T-helper 2 cell (primary cell): ENCODE measurements at regions not wholly inside any gene's neighbourhood (a gene's known extent, or its start where the extent isn't known, plus 50 kb on each side); places are given as distances from the start of the nearest gene placed in this dataset.

Source experiments
- DNase-seq, 5 experiments: peaks; one replicate each; pipeline versions ENCODE4 v3.0.0 to v3.0.0-alpha.2; 2012 to 2022

DNA sequence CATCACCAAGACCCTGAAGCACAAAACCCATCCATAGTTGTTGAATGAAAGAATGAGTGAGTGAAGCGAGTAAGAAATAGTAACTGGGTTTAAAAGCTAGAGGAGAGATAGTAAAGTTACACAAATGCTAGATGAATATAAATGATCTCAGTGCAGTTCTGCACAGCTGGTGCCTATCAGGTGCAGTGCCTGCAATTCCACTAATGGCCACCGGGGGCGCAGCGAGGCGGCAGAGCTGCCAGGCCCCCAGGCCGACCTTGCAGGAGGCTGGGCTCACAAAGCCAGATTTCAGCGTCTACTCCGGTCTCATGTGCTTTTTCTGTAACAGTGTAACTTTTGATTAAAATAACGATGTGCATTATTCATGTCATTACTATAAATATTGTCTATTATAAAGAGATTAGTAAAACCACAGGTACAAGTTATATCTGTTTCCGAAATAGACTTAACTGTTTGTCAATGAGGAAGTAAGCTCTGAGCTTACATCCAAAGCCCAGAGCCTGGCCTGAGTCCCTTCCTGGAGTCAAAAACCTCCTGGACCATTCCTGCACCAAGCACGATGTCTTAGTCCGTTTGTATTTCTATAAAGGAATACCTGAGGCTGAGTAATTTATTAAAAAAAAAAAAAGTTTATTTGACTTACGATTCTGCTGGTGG is 477.6 kb downstream of the NPHP4 start:
- peak; percentile 10 to 54 (median 51) for DNase-seq

DNA sequence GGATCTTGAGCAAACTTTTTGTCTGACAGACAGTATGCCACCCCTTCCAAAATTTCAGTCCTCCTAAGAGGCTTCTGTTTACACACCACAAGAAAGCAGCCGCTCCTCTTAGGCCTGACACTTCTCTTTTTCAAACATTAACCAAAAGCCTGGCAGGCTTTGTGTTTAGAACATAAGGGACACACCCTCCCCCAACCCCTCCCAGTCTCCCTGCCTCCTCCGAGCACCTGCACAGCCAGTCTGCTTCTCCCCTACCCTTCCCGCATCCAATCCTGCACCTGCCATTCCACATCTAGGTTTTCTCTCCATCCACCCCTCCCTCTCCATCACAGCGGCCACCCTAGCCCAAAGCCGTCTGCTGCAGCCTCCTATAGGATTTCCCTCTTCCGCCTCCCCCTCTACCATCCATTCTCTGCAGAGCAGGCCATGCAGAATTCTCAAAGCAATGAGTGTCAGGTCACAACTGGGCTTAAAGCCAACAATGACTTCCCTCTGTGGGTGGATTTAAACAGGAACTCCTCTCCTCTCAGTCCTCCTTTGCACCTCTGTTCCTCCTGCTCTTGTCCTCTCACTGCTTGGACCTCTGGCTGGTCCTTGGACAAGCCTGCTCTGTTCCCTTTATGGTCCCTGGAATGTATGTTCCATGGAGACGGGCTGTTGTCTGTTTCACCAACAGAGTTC is 478.2 kb downstream of the NPHP4 start:
- no peak for DNase-seq

DNA sequence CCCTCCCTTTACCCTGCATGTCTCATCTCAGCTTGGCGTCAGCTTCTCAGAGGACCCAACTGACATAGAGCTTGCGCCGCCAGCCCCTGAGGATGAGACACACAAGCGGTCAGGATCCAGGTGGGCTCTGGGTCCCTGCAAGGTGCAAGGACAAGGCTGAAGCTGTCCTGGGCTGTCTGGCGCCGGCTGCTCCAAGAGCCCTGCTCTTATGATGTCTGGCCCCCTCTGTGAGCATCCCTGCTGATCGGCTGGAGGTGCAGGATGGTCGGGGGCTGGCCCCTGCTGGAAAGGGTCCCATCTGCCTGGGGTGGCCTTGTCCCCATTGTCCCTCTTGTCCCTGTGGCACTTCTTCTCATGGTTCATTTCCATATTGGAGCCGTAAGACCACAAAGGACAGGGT is 479.0 kb downstream of the NPHP4 start:
- DNase-seq = no peak

DNA sequence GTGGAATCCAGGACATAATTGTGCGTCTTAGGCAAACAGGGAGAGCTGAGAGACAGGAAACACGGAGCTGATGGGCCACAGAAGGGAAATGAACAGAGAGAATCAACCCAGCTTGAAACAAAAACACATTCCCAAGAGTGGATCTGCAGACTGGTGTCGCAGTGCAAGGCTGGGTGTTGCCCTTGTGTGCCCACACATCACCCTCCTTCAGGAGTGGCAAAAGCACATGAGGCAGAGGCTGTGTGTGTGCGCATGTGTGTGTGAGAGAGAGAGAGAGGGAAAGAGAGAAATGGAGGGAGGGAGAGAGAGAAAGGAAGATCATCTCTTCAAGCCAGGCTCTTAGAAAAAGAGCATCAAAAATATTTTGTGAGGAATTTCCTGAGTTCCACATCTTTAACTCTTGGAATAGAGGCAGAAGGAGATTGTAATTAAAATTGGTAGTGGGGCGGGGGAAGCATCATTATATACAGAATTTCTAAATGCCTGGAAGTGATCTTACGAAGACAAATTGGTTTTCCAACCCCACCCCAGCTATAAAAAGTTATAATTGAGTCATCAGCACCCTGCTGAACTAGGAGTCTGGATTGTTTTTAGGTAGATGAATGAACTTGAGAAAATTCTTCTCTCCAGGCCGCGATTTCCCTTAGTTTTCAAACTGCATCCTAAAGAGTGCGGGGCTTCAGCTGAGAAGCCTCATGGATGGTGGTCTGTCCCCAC is 480.7 kb downstream of the NPHP4 start:
- no peak for DNase-seq

DNA sequence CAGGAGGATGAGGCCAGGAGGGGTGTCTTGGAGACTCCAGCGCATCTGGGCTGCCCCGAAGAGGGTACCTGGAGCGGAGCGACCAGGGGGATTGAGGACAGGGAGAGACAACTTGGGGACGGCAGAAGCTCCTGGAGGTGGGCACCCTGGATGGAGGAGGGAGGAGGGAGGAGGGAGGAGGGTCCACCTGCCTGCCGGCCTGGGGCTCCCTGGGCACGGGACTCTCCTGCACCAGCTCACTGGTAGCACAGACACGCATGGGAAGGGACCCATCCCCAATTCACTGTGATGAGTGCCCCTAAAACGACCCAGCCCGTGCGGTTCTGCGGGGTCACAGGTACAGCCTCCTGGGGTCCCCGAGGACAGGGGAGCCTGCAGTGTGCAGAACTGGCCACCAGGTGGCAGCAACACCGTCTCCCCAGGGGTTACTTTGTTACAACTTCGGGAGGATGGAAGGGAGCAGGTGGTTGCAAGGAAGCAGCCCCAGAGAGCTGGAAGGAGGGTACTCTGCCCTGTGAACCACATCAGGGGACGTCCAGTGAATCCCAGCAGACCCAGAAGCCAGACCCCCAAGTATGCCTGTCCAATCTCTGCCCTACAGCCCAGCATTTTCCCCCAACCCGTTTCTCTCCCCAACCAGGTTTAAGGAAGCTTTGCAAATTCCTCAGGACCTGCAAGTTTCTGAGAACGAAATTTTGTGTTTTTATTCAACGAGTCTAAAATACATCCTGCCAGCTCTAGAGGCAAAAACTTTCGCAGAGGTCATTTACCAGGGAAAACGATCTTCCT is 482.4 kb downstream of the NPHP4 start:
- peak; percentile 20 to 63 (median 53) for DNase-seq

DNA sequence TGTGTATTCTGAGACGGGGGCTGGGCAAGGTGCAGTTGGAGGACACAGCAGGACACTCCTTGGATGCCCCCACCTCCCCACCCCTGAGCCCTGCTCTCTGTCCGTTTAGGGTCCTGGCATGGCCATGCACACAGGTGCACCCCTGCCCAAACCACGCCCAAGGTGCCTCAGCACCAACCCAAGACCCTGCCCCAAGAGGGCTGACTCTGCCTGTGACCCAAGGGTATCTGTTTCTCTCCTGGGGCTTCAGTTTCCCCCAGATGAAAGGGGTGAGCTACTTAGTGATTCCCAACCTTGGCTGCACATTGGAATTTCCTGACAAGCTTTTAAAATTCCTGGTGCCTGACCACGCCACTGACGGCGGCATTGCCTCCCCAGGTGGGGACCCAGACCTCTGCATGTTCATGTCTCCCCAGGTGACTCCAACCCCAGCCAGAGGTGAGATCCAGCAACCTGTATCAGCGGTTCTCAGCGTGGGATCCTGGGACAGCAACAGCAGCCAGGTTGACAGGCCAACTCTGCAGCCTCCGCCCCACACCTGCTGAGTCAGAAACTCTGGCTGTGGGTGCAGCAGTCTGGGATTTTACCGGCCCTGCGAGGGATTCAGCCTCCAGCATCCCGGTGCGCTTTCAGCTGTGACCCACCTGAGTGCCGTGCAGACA is 483.4 kb downstream of the NPHP4 start:
- no peak for DNase-seq

DNA sequence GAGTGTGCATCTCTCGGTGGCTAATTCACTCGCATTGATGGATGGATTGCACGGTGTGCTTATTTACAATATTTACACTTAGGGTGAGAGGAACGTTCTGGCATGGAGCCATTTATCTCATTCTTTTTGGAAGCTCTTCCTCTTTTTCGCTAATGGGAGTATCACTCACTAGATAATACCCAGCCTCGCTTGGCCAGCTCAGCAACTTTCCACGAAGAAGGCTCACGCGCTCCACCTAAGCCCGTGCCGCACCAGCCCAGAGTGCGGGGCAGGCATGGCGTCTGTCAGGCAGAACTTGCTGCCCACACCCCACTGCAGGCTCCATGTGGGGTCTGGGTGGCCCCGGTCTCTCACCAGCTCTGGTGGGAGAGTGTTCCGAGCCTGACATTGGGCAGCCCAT is 484.9 kb downstream of the NPHP4 start:
- DNase-seq = no peak

DNA sequence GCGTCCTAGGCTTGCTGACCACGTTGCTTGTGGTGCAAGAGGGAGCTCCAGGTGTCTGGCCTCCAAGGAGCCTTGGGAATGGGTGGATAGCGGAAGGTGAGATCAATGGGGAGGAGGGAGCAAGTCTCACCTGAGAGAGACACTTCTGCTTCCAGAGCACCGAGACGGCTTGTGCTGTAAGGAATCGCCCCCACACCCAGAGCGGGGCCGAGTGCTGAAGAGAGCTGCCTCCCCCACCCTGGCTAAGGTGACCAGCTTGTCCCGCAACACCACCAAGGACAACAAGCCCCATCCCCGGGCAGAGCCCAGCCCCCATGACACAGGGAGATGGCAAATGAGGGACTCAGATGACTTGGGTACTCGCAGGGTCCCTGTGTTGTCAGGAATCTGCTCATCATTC is 485.6 kb downstream of the NPHP4 start:
- no peak for DNase-seq

DNA sequence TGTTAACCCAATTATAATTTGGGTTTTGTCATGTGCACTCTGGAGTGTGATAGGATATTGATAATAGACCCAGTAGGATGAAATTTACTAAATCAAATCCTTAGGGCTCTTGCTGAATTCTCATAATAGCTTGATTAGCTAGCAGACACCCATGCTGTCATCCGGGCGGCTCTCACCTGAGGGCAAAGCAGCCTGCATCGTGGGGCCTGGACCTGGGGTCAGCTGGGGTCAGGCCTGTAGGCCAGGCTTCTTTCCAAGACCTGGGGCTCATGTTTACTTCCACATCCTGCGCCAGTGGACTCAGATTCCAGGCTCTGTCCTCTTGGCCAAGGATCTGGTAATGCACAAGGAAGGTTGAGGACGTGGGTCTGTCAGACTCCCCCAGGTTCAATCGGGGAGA is 486.3 kb downstream of the NPHP4 start:
- no peak for DNase-seq

DNA sequence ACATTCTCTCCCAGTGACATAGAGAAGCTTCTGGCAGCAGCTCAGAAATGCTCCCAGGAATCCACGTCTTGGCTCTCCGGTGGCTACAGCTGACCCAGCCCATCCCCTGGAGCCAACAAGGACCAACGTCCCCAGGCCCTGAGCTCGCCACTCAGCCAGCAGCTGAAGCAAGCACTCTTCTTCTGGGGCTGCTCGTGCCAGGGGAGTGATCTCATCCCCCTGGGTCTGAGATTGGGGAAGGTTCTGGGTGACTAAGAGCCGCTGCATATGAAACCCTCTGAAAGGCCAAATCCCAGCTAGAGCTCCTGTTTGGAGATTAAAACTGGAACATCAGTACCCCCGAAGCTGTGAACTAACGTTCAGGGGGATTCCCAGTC is 487.9 kb downstream of the NPHP4 start:
- no peak for DNase-seq

DNA sequence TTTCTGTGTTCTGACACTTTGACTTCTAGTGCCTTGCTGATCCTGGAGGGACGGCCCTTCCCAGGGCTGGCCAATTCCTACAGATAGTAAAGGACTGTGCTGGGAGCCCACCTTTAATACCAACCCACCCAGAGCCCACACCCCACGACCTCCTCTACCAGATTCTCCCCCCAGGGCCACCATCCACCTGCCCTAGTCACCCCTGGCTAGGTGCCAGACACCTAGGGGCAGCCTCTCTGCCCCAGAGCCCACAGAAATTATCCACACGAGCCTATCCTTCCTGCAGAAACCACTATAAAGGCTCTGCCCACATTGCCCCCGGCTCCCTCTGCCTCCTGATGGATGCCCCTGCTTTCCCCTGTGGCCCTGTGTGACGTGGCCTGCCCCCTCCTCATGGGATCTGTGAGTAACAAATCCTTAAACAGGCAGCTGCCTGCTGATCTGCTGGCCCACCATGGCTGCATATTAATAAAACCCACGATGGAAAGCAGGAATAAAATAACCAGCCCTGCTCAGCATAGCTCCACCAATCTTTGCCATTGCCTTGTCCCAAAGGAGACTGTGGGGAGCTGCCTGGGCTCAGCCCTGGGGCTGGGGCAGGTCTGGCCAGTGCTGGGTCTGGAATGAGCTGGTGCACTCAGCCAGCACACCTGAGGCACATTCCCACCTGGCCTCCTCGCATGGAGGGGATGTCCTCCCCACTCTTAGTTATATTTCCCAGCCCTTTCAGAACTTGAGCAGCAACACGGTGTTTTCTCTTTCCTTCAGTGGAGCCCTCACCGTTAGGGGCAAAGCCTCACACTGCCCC is 488.5 kb downstream of the NPHP4 start:
- no peak for DNase-seq

DNA sequence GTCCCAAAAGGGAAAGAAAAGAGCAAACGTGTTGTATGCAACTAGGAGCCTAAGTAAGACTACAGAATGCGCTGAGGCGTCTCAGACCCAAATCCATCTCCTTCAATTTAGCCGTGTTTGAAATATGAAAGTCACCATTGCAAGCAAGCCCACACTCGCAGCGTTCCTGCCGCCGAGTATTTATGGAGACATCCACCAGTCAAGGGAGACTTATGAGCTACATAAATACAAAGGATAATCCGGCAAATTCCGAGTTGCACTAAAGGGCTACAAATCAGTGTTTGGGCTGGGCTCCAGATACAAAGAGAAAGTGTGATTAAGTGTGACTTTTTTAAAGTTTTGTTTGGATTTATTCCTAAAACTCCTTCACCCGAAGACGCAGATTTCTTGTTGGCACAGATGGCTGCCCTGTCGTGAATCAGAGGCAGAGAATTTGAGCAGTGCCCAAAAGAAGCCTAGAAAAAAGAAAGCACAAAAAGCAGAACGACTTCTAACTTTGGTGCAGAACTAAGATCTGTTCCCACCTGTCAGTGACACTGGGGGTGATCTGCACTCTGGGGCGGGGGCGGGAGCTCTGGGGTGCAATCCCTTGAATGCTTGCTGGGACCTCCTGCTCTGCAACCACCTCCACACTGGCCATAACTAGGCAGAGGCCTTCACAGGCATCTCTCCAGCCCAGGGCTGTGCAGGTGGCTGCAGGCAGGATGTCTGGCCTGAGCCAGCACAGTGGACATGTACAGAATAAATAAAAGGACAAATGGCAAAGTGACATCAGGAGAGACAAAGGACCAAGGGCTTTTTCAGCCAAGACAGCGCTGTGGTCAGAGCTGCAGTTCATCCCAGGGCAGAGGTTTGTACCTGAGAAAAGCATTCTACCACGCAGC is 489.7 kb downstream of the NPHP4 start:
- no peak for DNase-seq

DNA sequence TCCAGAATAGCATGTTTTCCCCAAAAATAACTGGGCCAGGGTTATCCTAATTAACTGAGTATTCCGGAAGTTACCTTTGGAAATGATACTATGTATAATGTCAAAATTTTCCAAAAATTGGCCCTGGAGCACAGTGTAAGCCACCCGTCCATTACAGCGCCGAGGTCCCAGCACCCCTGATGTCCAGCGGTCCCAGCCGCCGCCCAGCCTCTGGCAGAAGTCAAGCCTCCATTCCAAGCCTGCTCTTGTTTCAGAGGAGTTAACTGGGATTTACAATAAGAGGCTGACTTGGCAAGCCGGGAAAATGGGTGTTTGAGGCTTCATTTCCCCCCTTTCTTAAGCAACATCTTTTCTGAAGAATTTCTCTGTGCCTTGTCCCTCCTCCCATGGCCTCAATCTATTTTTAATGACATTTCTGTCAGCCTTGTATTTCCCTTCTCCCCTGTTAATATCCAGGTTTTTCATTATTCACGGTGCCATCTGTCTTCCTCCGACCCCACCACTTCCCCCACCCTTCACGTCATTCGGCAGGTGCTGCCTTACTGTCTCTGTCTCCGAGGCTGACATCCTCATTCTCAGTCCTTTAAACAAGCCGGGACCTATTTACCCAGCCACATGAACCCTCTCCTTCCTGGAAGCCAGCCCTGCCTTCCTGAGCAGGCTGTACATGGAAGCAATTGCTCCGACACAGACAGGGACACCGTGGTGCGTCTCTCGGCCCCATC is 490.9 kb downstream of the NPHP4 start:
- no peak for DNase-seq

DNA sequence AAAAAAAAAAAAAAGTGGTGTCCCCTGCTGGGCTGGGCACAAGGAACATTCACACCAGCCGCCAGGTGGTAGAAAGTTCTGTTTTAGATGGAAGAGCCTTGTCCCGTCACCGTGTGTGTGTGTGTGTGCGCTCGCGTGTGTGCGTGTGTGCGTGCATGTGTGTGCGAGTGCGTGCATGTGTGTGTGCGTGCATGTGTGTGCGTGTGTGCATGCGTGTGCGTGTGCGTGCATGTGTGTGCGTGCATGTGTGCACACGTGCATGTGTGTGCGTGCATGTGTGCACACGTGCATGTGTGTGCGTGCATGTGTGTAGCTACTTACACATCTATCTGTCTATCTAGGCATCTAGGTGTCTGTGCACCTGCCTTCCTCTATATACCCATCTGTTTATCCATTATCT is 491.7 kb downstream of the NPHP4 start:
- DNase-seq = no peak

DNA sequence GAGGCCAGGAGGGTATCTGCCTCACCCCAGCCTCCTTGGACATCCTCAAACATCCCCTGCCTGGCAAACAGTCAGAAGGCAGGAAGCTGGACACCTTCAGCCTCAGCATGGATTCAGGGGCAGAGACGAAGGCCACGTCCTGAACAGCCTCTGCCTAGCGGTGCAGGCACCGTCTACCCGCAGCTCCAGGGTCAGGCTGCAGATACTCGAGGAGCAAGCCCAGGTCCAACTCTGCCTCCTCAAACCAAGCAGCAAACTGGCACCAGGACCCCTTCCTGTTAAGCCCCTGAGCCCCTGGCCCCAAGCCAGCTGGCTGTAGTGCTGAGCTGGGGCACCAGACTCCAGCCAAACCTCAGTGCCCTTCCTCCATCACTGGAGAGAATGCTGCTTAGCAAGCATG is 494.7 kb downstream of the NPHP4 start:
- no peak for DNase-seq

DNA sequence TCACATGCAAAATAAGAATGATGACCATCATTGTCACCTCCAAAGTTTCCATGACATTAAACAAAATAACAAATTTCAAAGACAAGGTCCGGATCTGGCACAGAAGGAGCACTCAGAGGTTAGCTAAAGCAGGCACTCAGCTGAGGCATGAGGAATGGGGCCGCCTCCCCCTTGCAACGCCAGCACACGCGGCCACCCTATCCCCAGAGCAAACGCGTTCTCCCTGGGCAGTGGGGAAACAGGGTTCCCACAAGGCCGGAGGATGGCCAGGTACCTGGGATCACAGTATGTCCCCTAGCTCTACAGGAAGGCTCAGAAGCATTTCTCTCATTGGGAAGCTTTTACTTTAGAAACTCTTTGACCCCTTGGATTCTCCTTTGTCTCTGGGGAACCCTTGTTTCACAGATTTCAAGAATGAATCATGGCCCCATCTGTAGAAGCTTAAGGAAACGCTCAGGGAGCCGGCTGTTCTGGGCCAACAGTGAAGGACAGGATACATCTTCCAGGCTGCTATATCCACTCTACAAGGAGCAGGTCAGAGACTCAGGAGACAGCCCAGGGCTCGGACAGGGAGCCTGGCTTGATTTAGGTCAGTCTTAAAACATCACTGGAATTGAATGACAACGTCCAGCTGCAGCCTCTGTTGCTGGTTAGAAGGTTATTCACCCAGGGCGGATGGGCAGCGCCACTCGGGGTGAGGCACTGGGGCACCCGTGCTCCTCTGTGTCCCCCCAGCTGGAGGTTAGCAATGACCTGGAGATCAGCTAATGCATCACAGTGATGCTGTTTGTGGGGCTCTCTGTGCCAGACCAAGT is 496.4 kb downstream of the NPHP4 start:
- no peak for DNase-seq

DNA sequence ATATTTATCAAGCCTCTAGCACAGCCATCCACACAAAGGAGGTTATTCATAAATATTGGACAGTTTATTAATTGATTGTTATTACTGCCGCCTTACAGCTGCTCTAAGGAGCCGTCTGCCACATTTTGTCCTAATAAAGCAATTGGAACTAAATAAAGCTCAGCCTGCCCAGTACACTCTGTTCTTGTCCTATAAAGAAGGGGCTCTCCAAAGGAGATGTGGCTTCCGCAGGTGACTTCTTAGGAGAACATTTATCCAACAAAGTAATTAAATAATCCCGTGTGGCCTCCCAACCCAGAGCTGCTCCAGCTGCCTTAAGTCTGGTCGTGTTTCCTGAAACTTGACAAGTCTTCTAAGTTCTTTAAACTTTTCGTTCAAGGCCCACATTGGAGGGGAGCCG is 497.7 kb downstream of the NPHP4 start:
- no peak for DNase-seq

DNA sequence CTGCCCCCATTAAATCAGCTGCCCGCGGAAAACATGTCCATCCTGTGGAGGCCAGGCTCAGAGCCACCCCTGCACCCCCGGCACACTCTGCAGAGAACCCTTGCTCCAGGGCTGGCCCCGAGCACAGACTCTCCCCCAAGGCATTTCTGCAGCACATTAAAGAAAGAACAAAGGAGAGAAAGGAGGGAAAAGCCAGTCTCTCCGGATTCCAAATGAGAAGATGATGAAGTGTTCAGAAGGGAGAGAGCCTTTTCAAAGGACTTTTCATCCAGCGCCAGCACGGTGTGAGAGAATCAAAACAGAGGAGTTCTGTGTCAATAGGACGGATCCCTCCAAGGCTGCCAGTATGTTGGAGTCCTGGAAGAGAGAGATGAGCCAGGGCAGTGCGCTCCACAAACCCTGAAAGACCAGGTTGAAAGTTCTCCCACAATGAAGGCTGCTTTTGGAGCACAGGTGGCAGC is 498.3 kb downstream of the NPHP4 start:
- no peak for DNase-seq

DNA sequence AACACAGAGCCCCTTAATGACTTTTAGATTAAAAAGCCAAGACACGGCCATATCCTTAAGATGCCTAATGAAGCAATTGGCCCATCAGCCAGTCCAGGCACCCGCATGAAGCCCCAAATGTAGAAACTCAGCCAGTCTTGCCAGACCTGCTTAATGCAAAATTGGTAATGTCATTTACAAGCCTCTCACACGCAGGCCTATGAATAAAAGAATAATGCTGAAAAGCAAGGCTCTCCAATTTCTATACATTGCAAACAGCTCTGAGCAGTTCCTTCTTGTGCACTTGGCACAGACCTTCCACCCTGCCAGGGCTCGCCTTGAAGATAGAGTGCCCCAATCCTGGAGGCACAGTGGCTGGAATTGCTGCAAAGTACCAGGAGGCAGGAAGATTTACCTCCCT is 498.9 kb downstream of the NPHP4 start:
- DNase-seq = no peak
